GM23338 (cell line): ENCODE measurements at regions not wholly inside any gene's neighbourhood (a gene's known extent, or its start where the extent isn't known, plus 50 kb on each side); places are given as distances from the start of the nearest gene placed in this dataset.

Experiments used
- ATAC-seq: fragments of 200-7000 bp; cut with Tn5 transposase; 3 replicates; pipeline ENCODE4 v1.9.1; 2020
- DNase-seq: peaks from one replicate; pipeline ENCODE4 v3.0.0-alpha.2; 2015; ENCODE audit warnings: low spot score
- H2AFZ ChIP-seq: fragments of 200-600 bp; sonication (generic); 2 replicates; pipeline ENCODE4 v1.8.0; 2016; ENCODE audit warnings: antibody characterized with exemption, mild to moderate bottlenecking, moderate library complexity
- H3F3A ChIP-seq: fragments of 200-600 bp; sonication (generic); replicated peaks from 2 replicates; pipeline ENCODE4 v1.8.0; 2017; ENCODE audit warnings: antibody characterized with exemption, mixed run types, low read depth
- H3K27ac ChIP-seq: fragments of 200-600 bp; sonication (generic); 2 replicates; pipeline ENCODE4 v1.6.1; 2016; ENCODE audit warnings: low read depth
- H3K27me3 ChIP-seq: fragments of 200-600 bp; sonication (generic); 2 replicates; pipeline ENCODE4 v1.8.0; 2016; ENCODE audit warnings: mild to moderate bottlenecking, mixed run types, moderate library complexity; ENCODE audit not compliant: insufficient read depth
- H3K36me3 ChIP-seq: fragments of 200-600 bp; sonication (generic); 2 replicates; pipeline ENCODE4 v1.8.0; 2016; ENCODE audit warnings: mild to moderate bottlenecking; ENCODE audit not compliant: insufficient read depth
- H3K4me1 ChIP-seq: fragments of 200-600 bp; sonication (generic); 2 replicates; pipeline ENCODE4 v1.8.0; 2016; ENCODE audit warnings: mild to moderate bottlenecking, moderate library complexity; ENCODE audit not compliant: insufficient read depth
- H3K4me2 ChIP-seq: fragments of 200-600 bp; sonication (generic); 2 replicates; pipeline ENCODE4 v1.7.1; 2017; ENCODE audit warnings: mixed run types
- H3K4me3 ChIP-seq: fragments of 200-600 bp; sonication (generic); 2 replicates; pipeline ENCODE4 v1.6.1; 2016; ENCODE audit warnings: mixed run types
- H3K79me2 ChIP-seq: fragments of 200-600 bp; sonication (generic); replicated peaks from 2 replicates; pipeline ENCODE4 v1.8.0; 2017; ENCODE audit warnings: mild to moderate bottlenecking; ENCODE audit not compliant: insufficient read depth
- H3K9me2 ChIP-seq: fragments of 200-600 bp; sonication (generic); 2 replicates; pipeline ENCODE4 v1.8.0; 2017; ENCODE audit not compliant: insufficient read depth
- H4K20me1 ChIP-seq: fragments of 200-600 bp; sonication (generic); replicated peaks from 2 replicates; pipeline ENCODE4 v1.8.0; 2017; ENCODE audit warnings: mild to moderate bottlenecking; ENCODE audit not compliant: insufficient read depth
- H3K27ac Mint-ChIP-seq: 2 replicates; pipeline ENCODE4 v1.8.0; 2020; ENCODE audit warnings: inconsistent platforms, mild to moderate bottlenecking, moderate library complexity, mixed read lengths
- H3K27me3 Mint-ChIP-seq: 3 replicates; pipeline ENCODE4 v1.8.0; 2022; ENCODE audit warnings: low read depth, mild to moderate bottlenecking, moderate library complexity, mixed read lengths, inconsistent platforms; ENCODE audit not compliant: insufficient read depth, poor library complexity
- H3K36me3 Mint-ChIP-seq: 3 replicates; pipeline ENCODE4 v1.8.0; 2021; ENCODE audit warnings: low read depth, mild to moderate bottlenecking, inconsistent platforms, moderate library complexity, mixed read lengths
- H3K4me1 Mint-ChIP-seq: 3 replicates; pipeline ENCODE4 v1.8.0; 2020; ENCODE audit warnings: mild to moderate bottlenecking, inconsistent platforms, mixed read lengths
- H3K4me3 Mint-ChIP-seq: 3 replicates; pipeline ENCODE4 v1.8.0; 2021; ENCODE audit warnings: moderate library complexity, mild to moderate bottlenecking, inconsistent platforms, mixed read lengths
- H3K9me3 Mint-ChIP-seq: 3 replicates; pipeline ENCODE4 v1.8.0; 2020; ENCODE audit warnings: moderate library complexity, mild to moderate bottlenecking, inconsistent platforms, mixed read lengths
- CREB1 ChIP-seq: fragments of 250-450 bp; sonication (Bioruptor Pico); IDR thresholded peaks from 2 replicates; pipeline ENCODE4 v1.5.0; 2020; ENCODE audit warnings: low read depth, mild to moderate bottlenecking, moderate library complexity
- EZH2 ChIP-seq: fragments of 200-600 bp; sonication (generic); IDR thresholded peaks from one replicate; pipeline ENCODE4 v1.8.0; 2017; ENCODE audit warnings: antibody characterized with exemption, mild to moderate bottlenecking, low read depth; ENCODE audit not compliant: unreplicated experiment
- POLR2AphosphoS5 ChIP-seq: IDR thresholded peaks from 2 replicates; pipeline ENCODE4 v1.6.1; 2016; ENCODE audit warnings: antibody characterized with exemption, low read depth
- ZNF331 ChIP-seq: fragments of 250-450 bp; sonication (Bioruptor Pico); IDR thresholded peaks from 2 replicates; pipeline ENCODE4 v1.5.0; 2020; ENCODE audit warnings: low read depth, mild to moderate bottlenecking, moderate library complexity
- ZNF462 ChIP-seq: fragments of 250-450 bp; sonication (Bioruptor Pico); IDR thresholded peaks from 2 replicates; pipeline ENCODE4 v1.5.0; 2020; ENCODE audit warnings: mild to moderate bottlenecking, moderate library complexity
- TF ChIP-seq, protein P1 (sequence below): IDR thresholded peaks from 2 replicates; pipeline ENCODE4 v1.6.1; 2016; ENCODE audit warnings: antibody characterized with exemption
- TF ChIP-seq, protein P2 (sequence below), 2 experiments: fragments of 200-600 bp in 1 of 2; sonication (generic) in 1 of 2; conservative IDR thresholded peaks; 2 replicates each; pipeline versions ENCODE4 v1.5.1 to v1.6.1; 2016 to 2017; ENCODE audit warnings: antibody characterized with exemption in 2 of 2, low read depth in 2 of 2, mild to moderate bottlenecking in 2 of 2, moderate library complexity in 1 of 2

- Mint-ChIP-seq H3K4me3 (peak overlapping the region; percentile 31; the same call in 2 of the 3 replicates), H3K27ac (peak overlapping the region; percentile 94), H3K9me3 (no peaks in the 10 kb centered on the region), H3K27me3 (no peaks in the 10 kb centered on the region), H3K36me3 (peaks cover 6% of the 10 kb centered on the region; the same call in 2 of the 3 replicates), H3K4me1 (peaks cover 26% of the 10 kb centered on the region)
- H3K4me1 ChIP-seq, result peaks cover 45% of the 10 kb centered on the region
- no peak overlapping the region for H2AFZ ChIP-seq
- peak overlapping the region; percentile 56 for H3K27ac ChIP-seq
- no peaks in the 10 kb centered on the region for H3K36me3 ChIP-seq
- ATAC-seq (peak; percentile 36; the same call in 2 of the 3 replicates), DNase-seq (peak; percentile 53)
- no peaks in the 10 kb centered on the region for H3K27me3 ChIP-seq
- no peak overlapping the region for H3K4me3 ChIP-seq
- H3F3A ChIP-seq, result no peaks in the 10 kb centered on the region
- H4K20me1 ChIP-seq, result no peaks in the 10 kb centered on the region
- TF ChIP-seq, protein P1, sequence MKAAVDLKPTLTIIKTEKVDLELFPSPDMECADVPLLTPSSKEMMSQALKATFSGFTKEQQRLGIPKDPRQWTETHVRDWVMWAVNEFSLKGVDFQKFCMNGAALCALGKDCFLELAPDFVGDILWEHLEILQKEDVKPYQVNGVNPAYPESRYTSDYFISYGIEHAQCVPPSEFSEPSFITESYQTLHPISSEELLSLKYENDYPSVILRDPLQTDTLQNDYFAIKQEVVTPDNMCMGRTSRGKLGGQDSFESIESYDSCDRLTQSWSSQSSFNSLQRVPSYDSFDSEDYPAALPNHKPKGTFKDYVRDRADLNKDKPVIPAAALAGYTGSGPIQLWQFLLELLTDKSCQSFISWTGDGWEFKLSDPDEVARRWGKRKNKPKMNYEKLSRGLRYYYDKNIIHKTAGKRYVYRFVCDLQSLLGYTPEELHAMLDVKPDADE, result peak; percentile 54
- TF ChIP-seq POLR2AphosphoS5 (no peak), CREB1 (CRISPR knock-in tag) (peak; percentile 64)
- no peaks in the 10 kb centered on the region for H3K9me2 ChIP-seq
- peak overlapping the region; percentile 15 for H3K4me2 ChIP-seq
- H3K79me2 ChIP-seq, result no peaks in the 10 kb centered on the region
Observed at GRCh38 chr1:81213279-81213678, 587.5 kb upstream of the ADGRL2 start.

DNA sequence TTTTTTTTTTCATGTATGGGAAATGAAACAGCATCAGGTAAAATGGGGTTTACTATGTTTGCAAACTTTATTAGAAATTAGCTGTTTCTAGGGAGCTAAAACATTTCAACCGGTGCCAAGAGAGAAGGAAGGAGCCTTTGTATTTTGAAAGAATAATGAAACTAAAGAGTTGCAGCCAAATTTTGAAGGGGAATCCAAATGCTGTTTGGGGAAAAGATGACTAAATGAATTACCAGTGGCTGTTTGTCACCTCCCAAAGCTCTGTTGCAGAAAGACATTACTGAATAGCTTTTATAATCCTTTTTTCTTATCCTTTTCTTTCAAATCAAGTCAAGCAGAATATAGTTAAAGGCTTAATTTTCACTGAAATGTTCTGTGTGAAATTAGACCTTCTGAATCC lies 591.3 kb upstream of the ADGRL2 start:
- Histone ChIP-seq H4K20me1 (no peaks in the 10 kb centered on the region), H3K27me3 (no peaks in the 10 kb centered on the region), H3K36me3 (no peaks in the 10 kb centered on the region), H3K79me2 (no peaks in the 10 kb centered on the region), H3K4me3 (no peak overlapping the region), H3K9me2 (no peaks in the 10 kb centered on the region), H3K4me1 (peaks cover 35% of the 10 kb centered on the region), H3K27ac (no peak overlapping the region), H3K4me2 (no peak overlapping the region), H2AFZ (no peak overlapping the region), H3F3A (no peaks in the 10 kb centered on the region)
- no peaks in the 10 kb centered on the region for H3K27me3 Mint-ChIP-seq
- peaks cover 35% of the 10 kb centered on the region for H3K4me1 Mint-ChIP-seq
- ATAC-seq (no peak), DNase-seq (no peak)
- no peak overlapping the region for H3K4me3 Mint-ChIP-seq
- no peak overlapping the region for H3K27ac Mint-ChIP-seq
- peaks cover 7% of the 10 kb centered on the region; the same call in 2 of the 3 replicates for H3K36me3 Mint-ChIP-seq
- H3K9me3 Mint-ChIP-seq, result no peaks in the 10 kb centered on the region; the same call in 2 of the 3 replicates
- TF ChIP-seq ZNF331 (CRISPR knock-in tag), result no peak
- no peak for TF ChIP-seq ZNF462 (CRISPR knock-in tag)
- TF ChIP-seq, protein P1, result no peak
- TF ChIP-seq, protein P2, sequence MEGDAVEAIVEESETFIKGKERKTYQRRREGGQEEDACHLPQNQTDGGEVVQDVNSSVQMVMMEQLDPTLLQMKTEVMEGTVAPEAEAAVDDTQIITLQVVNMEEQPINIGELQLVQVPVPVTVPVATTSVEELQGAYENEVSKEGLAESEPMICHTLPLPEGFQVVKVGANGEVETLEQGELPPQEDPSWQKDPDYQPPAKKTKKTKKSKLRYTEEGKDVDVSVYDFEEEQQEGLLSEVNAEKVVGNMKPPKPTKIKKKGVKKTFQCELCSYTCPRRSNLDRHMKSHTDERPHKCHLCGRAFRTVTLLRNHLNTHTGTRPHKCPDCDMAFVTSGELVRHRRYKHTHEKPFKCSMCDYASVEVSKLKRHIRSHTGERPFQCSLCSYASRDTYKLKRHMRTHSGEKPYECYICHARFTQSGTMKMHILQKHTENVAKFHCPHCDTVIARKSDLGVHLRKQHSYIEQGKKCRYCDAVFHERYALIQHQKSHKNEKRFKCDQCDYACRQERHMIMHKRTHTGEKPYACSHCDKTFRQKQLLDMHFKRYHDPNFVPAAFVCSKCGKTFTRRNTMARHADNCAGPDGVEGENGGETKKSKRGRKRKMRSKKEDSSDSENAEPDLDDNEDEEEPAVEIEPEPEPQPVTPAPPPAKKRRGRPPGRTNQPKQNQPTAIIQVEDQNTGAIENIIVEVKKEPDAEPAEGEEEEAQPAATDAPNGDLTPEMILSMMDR (conservative IDR thresholded peaks at IDR 0.05; ENCODE audit: low read depth in 2 of 2), result no peak
- TF ChIP-seq EZH2, result no peak
